ENCODE measurements at regions not wholly inside any gene's neighbourhood (a gene's known extent, or its start where the extent isn't known, plus 50 kb on each side); places are given as distances from the start of the nearest gene placed in this dataset.

GRCh38 chr13:104314926-104315535 lies 1248.8 kb upstream of the SLC10A2 start:
- intact Hi-C loops (cut with DNase I), result no loop called here
- Histone ChIP-seq H3K27me3 (no peaks in the 10 kb centered on the region), H3K27ac (replicated peaks in 1 of 4) (no peak overlapping the region), H3K4me3 (no peak overlapping the region), H3K9me3 (no peaks in the 10 kb centered on the region), H3K36me3 (no peaks in the 10 kb centered on the region), H3K4me1 (no peaks in the 10 kb centered on the region)
- WGBS, result 85% methylated on average over 3 of the region's 3 CpGs
- TF ChIP-seq POLR2AphosphoS5 (IDR thresholded peaks at IDR 0.05) (no peak), CTCF (IDR thresholded peaks at IDR 0.05) (no peak), EP300 (IDR thresholded peaks at IDR 0.05) (no peak), POLR2A (IDR thresholded peaks at IDR 0.05; ENCODE audit: low read depth) (no peak)
- DNase-seq (ENCODE audit: extremely low spot score), result no peak

- 95% methylated on average over 1 of the region's 1 CpG for WGBS
Observed at GRCh38 chr13:104314321-104314720, 1248.1 kb upstream of the SLC10A2 start.

GRCh38 chr13:104310861-104311260 lies 1244.6 kb upstream of the SLC10A2 start:
- intact Hi-C loops (cut with DNase I), result no loop called here
- H3K27ac ChIP-seq (replicated peaks in 1 of 4), result no peak overlapping the region
- no peak overlapping the region for H3K4me3 ChIP-seq
- no peaks in the 10 kb centered on the region for H3K4me1 ChIP-seq
- WGBS, result 78% methylated on average over 2 of the region's 2 CpGs
- no peaks in the 10 kb centered on the region for H3K36me3 ChIP-seq
- DNase-seq (ENCODE audit: extremely low spot score), result no peak
- H3K9me3 ChIP-seq, result no peaks in the 10 kb centered on the region
- no peak for TF ChIP-seq POLR2A (IDR thresholded peaks at IDR 0.05; ENCODE audit: low read depth)
- TF ChIP-seq EP300 (IDR thresholded peaks at IDR 0.05), result no peak
- no peak for TF ChIP-seq CTCF (IDR thresholded peaks at IDR 0.05)
- TF ChIP-seq POLR2AphosphoS5 (IDR thresholded peaks at IDR 0.05), result no peak
- H3K27me3 ChIP-seq, result no peaks in the 10 kb centered on the region

More at GRCh38 chr13:104314321-104314720, 1248.1 kb upstream of the SLC10A2 start:
- H3K27ac ChIP-seq (replicated peaks in 1 of 4), result no peak overlapping the region
- no peaks in the 10 kb centered on the region for H3K27me3 ChIP-seq
- DNase-seq (ENCODE audit: extremely low spot score), result no peak
- TF ChIP-seq POLR2A (IDR thresholded peaks at IDR 0.05; ENCODE audit: low read depth) (no peak), EP300 (IDR thresholded peaks at IDR 0.05) (no peak), CTCF (IDR thresholded peaks at IDR 0.05) (no peak)
- no peaks in the 10 kb centered on the region for H3K9me3 ChIP-seq
- no peaks in the 10 kb centered on the region for H3K36me3 ChIP-seq
- H3K4me3 ChIP-seq, result no peak overlapping the region
- H3K4me1 ChIP-seq, result no peaks in the 10 kb centered on the region
- intact Hi-C loops (cut with DNase I), result no loop called here

- Histone ChIP-seq H3K4me3 (no peak overlapping the region), H3K27me3 (no peaks in the 10 kb centered on the region), H3K27ac (replicated peaks in 1 of 4) (no peak overlapping the region), H3K9me3 (no peaks in the 10 kb centered on the region), H3K36me3 (no peaks in the 10 kb centered on the region), H3K4me1 (no peaks in the 10 kb centered on the region)
- intact Hi-C loops (cut with DNase I), result no loop called here
- TF ChIP-seq CTCF (IDR thresholded peaks at IDR 0.05), result no peak
- TF ChIP-seq EP300 (IDR thresholded peaks at IDR 0.05), result no peak
- TF ChIP-seq POLR2AphosphoS5 (IDR thresholded peaks at IDR 0.05), result no peak
- TF ChIP-seq POLR2A (IDR thresholded peaks at IDR 0.05; ENCODE audit: low read depth), result no peak
- DNase-seq (ENCODE audit: extremely low spot score), result no peak
- WGBS, result 87% methylated on average over 1 of the region's 1 CpG
Observed at GRCh38 chr13:104309431-104309830, 1243.2 kb upstream of the SLC10A2 start.

Measured in esophagus muscularis mucosa (tissue), 4 donors.